HG03066 (cell line): ENCODE measurements at regions not wholly inside any gene's neighbourhood (a gene's known extent, or its start where the extent isn't known, plus 50 kb on each side); places are given as distances from the start of the nearest gene placed in this dataset.

Experiments used
- ATAC-seq: cut with Tn5 transposase; IDR thresholded peaks from one replicate; pipeline ENCODE4 v1.9.1; 2021; ENCODE audit warnings: low read depth; ENCODE audit not compliant: unreplicated experiment

- ATAC-seq, result no peak
Measured at GRCh38 chr12:34391771-34392581, 369.7 kb downstream of the ALG10 start.

- no peak for ATAC-seq
Measured at GRCh38 chr12:34392741-34393085, 370.4 kb downstream of the ALG10 start.

GRCh38 chr12:34393086-34393820 lies 371.0 kb downstream of the ALG10 start:
- no peak for ATAC-seq

- no peak for ATAC-seq
Measured at GRCh38 chr12:34393821-34394150, 371.5 kb downstream of the ALG10 start.

- no peak for ATAC-seq
Measured at GRCh38 chr12:34394211-34395055, 372.1 kb downstream of the ALG10 start.

DNA sequence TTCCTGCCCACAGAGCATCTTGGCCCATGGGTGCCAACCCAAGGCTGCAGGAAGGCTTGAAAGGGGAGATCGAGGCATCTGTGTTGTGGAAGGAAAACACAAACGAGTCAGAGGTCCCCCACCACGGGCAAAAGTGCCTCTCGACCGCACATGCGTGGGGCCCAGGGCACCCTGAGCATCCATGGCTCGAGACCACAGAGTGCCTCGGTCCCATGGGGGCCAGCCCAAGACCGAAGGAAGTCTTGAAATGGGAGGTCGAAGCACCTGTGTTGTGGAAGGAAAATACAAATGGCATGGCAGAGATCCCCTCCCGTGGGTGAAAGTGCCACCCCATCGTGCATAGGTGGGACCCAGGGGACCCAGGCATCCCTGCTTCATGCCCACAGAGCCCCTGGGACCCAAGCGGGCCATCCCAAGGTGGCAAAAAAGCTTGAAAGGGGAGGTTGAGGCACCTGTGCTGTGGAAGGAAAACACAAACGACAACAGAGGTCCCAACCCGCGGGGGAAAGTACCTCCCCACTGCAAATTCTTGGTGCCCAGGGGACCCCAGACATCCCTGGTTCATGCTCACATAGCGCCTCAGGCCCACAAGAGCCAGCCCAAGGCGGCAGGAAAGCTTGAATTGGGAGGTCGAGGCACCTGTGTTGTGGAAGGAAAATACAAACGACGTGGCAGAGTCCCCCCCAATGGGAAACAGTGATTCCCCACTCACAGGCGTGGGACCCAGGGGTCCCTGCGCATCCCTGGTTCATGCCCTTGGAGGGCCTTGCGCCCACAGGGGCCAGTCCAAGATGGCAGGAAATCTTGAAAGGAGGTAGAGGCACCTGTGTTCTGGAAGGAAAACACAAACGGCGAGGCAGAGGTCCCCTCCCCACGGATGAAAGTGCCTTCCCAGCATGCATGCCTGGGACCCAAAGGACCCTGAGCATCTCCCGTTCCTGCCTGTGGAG lies 373.0 kb downstream of the ALG10 start:
- ATAC-seq, result no peak

- ATAC-seq, result no peak
Measured at GRCh38 chr12:34396006-34396860, 373.9 kb downstream of the ALG10 start.

DNA sequence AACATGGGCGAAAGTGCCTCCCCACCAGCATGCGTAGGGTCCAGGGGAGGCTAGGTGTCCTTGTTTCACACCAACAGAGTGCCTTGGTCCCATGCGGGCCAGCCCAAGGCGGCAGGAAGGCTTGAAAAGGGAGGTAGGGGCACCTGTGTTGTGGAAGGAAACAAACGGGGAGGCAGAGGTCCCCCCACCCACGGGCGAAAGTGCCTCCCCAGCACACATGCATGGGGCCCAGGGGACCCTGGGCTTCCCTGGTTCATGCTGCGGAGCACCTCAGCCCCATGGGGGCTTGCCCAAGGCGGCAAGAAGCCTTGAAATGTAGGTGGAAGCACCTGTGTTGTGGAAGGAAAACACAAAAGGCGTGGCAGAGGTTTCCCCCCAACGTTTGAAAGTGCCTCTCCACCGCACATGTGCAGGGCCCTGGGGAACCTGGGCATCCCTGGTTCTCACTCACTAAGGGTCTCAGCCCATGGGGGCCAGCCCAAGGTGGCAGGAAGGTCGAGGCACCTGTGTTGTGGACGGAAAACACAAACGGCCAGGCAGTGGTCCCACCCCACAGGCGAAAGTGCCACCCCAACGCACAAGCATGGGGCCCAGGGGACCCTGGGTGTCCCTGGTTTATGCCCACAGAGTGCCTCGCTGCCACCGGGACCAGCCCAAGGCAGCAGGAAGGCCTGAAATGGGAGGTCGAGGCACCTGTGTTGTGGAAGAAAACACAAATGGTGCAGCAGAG lies 374.7 kb downstream of the ALG10 start:
- ATAC-seq, result no peak

DNA sequence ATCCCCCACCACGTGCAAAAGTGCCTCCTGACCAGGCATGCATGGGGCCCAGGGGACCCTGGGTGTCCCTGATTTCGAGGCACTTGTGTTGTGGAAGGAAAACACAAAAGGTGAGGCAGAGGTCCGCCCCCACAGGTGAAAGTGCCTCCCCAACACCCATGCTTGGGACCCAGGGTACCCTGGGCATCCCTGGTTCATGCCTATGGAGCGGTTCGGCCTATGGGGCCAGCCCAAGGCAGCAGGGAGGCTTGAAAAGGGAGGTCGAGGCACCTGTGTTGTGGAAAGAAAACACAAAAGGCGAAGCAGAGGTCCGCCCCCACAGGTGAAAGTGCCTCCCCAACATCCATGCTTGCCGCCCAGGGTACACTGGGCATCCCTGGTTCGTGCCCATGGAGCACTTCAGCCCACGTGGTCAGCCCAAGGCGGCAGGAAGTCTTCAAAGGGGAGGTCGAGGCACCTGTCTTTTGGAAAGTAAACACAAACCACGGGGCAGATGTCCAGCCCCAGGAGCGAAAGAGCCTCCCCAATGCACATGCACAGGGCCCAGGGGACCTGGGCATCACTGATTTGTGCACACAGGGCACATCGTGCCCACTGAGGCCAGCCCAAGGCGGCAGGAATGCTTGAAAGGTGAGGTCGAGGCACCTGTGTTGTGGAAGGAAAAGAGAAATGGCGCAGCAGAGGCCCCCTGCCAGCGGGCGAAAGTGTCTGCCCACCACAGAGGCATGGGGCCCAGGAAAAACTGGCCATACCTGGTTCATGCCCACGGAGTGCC lies 375.5 kb downstream of the ALG10 start:
- no peak for ATAC-seq

- no peak for ATAC-seq
Measured at GRCh38 chr12:34398366-34398705, 376.0 kb downstream of the ALG10 start.

GRCh38 chr12:34398706-34399630 lies 376.7 kb downstream of the ALG10 start:
- no peak for ATAC-seq

GRCh38 chr12:34399631-34400410 lies 377.5 kb downstream of the ALG10 start:
- ATAC-seq, result no peak

- ATAC-seq, result no peak
Measured at GRCh38 chr12:34400411-34400881, 378.1 kb downstream of the ALG10 start.

DNA sequence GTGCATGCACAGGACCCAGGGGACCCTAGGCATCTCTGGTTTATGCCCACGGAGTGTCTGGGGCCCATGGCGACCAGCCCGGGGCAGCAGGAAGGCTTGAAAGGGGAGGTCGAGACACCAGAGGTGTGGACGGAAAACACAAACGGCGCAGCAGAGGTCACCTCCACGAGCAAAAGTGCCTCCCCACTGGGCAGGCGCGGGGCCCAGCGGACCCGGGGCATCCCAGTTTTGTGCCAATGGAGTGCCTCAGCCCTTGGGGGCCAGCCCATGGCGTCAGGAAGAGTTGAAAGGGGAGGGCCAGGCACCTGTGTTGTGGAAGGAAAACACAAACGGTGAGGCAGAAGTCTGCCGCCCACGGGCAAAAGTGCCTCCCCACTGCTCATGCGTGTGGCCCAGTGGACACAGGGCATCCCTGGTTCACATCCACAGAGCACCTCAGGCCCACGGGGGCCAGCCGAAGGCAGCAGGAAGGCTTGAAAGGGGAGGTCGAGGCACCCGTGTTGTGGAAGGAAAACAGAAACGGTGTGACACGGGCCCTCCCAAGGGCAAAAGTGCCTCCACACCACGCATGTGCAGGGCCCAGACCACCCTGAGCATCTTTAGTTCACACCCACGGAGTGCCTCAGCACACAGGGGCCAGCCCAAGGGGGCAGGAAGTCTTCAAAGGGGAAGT lies 378.8 kb downstream of the ALG10 start:
- no peak for ATAC-seq

DNA sequence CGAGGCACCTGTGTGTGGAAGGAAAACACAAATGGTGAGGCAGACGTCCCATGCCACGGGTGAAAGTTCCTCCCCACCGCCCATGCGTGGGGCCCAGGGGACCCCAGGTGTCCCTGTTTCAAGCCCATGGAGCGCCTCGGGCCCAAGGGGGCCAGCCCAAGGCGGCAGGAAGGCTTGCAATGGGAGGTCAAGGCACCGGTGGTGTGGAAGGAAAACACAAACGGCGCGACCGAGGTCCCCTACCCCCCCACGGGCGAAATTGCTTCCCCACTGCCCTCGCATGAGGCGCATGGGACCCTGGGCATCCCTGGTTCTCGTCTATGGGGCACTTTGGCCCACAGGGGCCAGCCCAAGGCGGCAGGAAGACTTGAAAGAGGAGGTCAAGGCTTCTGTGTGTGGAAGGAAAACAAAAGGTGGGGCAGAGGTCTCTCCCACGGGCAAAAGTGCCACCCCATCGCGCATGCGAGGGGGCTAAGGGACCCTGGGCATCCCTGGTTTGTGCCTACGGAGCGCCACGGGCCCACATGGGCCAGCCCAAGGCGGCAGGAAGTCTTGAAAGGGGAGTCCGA lies 379.4 kb downstream of the ALG10 start:
- ATAC-seq, result no peak
